Right atrium auricular region (tissue), 2 donors: ENCODE measurements at regions not wholly inside any gene's neighbourhood (a gene's known extent, or its start where the extent isn't known, plus 50 kb on each side); places are given as distances from the start of the nearest gene placed in this dataset.

Experiments used
- DNase-seq: peaks from one replicate; pipeline ENCODE4 v3.0.0-alpha.2; 2019; ENCODE audit warnings: low spot score
- H3K27ac ChIP-seq, 2 donors: fragments of 200-600 bp; sonication (generic); 1 replicate in 1 of 2; 2 replicates in 1 of 2; pipeline ENCODE4 v1.5.1; 2016 to 2019
- H3K27me3 ChIP-seq, 2 donors: fragments of 200-600 bp; sonication (generic); one replicate each; pipeline versions ENCODE4 v1.5.1 to v1.6.0; 2017 to 2019
- H3K36me3 ChIP-seq: fragments of 200-600 bp; sonication (generic); one replicate; pipeline ENCODE4 v1.5.1; 2016
- H3K4me1 ChIP-seq, 2 donors: fragments of 200-600 bp; sonication (generic); one replicate each; pipeline versions ENCODE4 v1.5.1 to v1.6.0; 2017 to 2019
- H3K4me3 ChIP-seq, 2 donors: fragments of 200-600 bp; sonication (generic); 1 replicate in 1 of 2; 2 replicates in 1 of 2; pipeline ENCODE4 v1.5.1; 2017 to 2019; ENCODE audit warnings: mild to moderate bottlenecking in 1 of 2, moderate library complexity in 1 of 2
- H3K9me3 ChIP-seq, 2 donors: fragments of 200-600 bp; sonication (generic); one replicate each; pipeline ENCODE4 v1.5.1; 2019
- TF ChIP-seq, protein P1 (sequence below), 2 donors: fragments of 200-600 bp; sonication (generic); IDR thresholded peaks; one replicate each; pipeline ENCODE4 v1.5.1; 2019; ENCODE audit warnings: antibody characterized with exemption in 2 of 2

DNA sequence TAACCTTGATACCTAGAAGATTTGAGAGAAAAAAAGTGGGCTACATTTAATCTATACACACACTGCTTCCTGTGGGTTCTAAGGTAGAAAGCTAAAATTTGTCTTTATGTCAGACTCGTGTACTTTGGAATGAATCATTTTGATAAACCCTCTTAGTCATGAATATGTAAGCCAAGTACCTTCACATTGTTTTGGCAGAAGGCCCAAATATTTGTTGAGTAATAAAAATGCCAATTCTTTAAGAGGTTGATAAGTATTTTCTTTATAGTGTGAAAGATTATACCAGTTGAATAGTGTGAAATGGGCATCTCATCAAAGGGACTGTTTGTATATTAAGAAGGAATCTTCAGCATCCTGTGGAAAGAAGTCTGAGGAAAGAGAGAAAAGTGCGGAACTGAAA is 1464.7 kb upstream of the ZEB2 start:
- TF ChIP-seq, protein P1, sequence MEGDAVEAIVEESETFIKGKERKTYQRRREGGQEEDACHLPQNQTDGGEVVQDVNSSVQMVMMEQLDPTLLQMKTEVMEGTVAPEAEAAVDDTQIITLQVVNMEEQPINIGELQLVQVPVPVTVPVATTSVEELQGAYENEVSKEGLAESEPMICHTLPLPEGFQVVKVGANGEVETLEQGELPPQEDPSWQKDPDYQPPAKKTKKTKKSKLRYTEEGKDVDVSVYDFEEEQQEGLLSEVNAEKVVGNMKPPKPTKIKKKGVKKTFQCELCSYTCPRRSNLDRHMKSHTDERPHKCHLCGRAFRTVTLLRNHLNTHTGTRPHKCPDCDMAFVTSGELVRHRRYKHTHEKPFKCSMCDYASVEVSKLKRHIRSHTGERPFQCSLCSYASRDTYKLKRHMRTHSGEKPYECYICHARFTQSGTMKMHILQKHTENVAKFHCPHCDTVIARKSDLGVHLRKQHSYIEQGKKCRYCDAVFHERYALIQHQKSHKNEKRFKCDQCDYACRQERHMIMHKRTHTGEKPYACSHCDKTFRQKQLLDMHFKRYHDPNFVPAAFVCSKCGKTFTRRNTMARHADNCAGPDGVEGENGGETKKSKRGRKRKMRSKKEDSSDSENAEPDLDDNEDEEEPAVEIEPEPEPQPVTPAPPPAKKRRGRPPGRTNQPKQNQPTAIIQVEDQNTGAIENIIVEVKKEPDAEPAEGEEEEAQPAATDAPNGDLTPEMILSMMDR (IDR thresholded peaks at IDR 0.05) = no peak
- Histone ChIP-seq H3K27me3 (no peaks in the 10 kb centered on the region), H3K36me3 (no peaks in the 10 kb centered on the region), H3K9me3 (no peaks in the 10 kb centered on the region), H3K4me3 (no peak overlapping the region), H3K4me1 (no peaks in the 10 kb centered on the region), H3K27ac (no peak overlapping the region)
- DNase-seq = no peak

DNA sequence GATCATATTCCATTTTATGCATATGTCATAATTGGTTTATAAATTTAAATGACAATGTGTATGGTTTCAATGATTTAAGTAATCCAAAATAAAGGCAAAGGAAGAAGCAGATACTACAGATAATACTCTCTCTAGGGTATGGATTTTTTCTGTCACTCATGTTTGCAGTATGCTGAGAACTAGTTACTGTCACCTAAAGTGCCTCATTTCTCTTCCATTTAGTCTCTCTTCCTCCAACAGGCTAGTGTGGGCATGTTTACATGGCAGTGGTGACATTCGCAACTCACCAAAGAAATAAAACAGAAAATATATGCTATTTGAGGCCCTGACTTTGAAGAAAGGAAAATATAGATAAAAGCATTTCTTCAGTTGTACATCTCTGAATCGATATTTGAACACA is 1460.4 kb upstream of the ZEB2 start:
- Histone ChIP-seq H3K36me3 (no peaks in the 10 kb centered on the region), H3K4me1 (no peaks in the 10 kb centered on the region), H3K27me3 (no peaks in the 10 kb centered on the region), H3K27ac (no peak overlapping the region), H3K4me3 (no peak overlapping the region), H3K9me3 (no peaks in the 10 kb centered on the region)
- DNase-seq = no peak
- TF ChIP-seq, protein P1 (IDR thresholded peaks at IDR 0.05) = no peak

DNA sequence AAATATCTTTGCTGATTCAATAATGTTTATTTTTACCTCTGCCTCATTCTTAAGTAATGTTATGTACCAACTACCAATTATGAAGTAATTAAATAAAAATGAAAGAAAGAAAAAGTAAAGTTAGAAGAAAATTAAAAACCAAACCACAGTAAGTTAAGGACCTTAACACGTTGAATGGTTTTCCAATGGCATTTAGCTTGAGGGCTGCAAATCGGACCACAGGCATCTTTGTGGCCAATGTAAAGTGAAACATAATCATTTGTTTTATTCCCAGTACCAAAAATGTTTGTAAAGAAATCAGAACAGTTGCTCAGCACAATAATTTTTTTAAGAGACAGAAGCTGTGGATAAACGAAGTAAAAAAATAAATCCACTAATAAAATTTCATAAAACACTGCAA is 1455.5 kb upstream of the ZEB2 start:
- H3K9me3 ChIP-seq = no peaks in the 10 kb centered on the region
- DNase-seq = no peak

DNA sequence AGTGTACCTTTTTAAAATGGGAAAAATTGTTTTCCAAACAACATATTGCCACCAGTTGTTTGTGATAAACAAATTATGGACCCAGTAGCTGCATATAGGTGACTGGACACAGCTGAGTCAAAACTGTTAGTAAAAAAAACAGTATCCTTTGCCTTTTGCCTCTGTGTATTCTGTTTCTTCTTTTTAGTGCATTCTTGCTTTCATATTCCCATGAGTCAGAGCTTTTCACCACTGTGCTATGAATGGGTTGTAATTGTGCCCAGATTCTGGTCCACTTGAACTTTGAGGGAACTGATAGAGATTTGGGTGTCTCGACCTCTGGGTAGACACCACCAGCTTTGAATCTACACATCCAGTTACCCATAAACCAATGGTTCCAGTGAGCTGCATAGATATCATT is 1441.9 kb upstream of the ZEB2 start:
- Histone ChIP-seq H3K4me3 (no peak overlapping the region), H3K27me3 (no peaks in the 10 kb centered on the region), H3K36me3 (no peaks in the 10 kb centered on the region), H3K27ac (no peak overlapping the region), H3K9me3 (peaks cover 6 to 7% of the 10 kb centered on the region in 2 donors), H3K4me1 (no peaks in the 10 kb centered on the region)
- TF ChIP-seq, protein P1 (IDR thresholded peaks at IDR 0.05) = no peak
- no peak for DNase-seq

More for the DNA sequence above, 1455.5 kb upstream of the ZEB2 start:
- H3K36me3 ChIP-seq = no peaks in the 10 kb centered on the region
- H3K4me1 ChIP-seq = no peaks in the 10 kb centered on the region
- H3K27ac ChIP-seq = no peak overlapping the region
- no peaks in the 10 kb centered on the region for H3K27me3 ChIP-seq
- TF ChIP-seq, protein P1 (IDR thresholded peaks at IDR 0.05) = no peak
- H3K4me3 ChIP-seq = no peak overlapping the region

DNA sequence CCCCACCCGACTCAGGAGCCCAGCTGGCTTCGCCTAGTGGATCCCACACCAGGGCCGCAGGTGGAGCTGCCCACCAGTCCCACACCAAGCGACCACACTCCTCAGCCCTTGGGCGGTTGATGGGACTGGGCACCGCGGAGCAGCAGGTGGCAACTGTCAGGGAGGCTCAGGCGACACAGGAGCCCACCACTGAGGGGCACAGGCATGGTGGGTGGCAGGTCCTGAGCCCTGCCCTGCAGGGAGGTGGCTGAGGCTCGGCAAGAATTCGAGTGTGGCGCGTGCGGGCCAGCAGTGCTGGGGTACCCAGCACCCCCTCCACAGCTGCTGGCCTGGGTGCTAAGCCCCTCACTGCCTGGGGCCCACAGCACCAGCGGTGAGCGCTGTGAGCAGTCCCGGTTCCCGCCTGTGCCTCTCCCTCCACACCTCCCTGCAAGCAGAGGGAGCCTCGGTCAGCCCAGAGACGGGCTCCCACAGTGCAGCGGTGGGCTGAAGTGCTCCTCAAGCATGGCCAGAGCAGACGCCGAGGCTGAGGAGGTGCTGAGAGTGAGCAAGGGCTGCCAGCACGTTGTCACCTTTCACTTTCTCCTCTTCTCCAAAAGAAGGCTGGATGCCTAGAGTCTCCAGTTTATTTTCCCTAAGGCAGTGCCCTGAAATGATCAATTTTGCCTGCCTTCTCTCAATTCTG is 1440.7 kb upstream of the ZEB2 start:
- peaks cover 6 to 13% of the 10 kb centered on the region in 2 donors for H3K9me3 ChIP-seq
- no peaks in the 10 kb centered on the region for H3K4me1 ChIP-seq
- no peaks in the 10 kb centered on the region for H3K36me3 ChIP-seq
- TF ChIP-seq, protein P1 (IDR thresholded peaks at IDR 0.05) = no peak
- H3K27ac ChIP-seq = no peak overlapping the region
- DNase-seq = no peak
- H3K27me3 ChIP-seq = no peaks in the 10 kb centered on the region
- H3K4me3 ChIP-seq = no peak overlapping the region

DNA sequence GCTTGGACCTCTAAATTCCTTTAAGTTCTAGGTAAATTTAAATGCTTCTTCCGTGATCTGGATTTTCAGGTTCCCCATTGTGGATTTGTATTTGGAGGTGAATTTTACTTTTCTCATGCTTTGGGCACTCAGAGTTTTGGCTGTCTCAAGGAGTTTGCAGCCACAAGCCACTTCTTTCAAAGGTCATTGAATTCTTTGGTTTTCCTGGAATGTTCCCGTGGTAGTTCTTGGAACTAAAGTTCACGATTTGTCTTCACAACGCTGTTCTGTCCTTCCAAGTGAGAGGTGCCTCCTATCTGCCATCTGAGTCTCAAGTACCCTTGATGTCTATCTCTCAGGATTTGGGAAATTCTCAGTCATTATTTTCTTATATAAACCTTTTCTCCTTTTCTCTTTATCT is 1438.7 kb upstream of the ZEB2 start:
- DNase-seq = no peak
- Histone ChIP-seq H3K27ac (no peak overlapping the region), H3K9me3 (peaks cover 6 to 16% of the 10 kb centered on the region in 2 donors), H3K36me3 (no peaks in the 10 kb centered on the region), H3K4me1 (no peaks in the 10 kb centered on the region), H3K4me3 (no peak overlapping the region), H3K27me3 (no peaks in the 10 kb centered on the region)
- TF ChIP-seq, protein P1 (IDR thresholded peaks at IDR 0.05) = no peak
